ENCODE measurements at regions not wholly inside any gene's neighbourhood (a gene's known extent, or its start where the extent isn't known, plus 50 kb on each side); places are given as distances from the start of the nearest gene placed in this dataset.

DNA sequence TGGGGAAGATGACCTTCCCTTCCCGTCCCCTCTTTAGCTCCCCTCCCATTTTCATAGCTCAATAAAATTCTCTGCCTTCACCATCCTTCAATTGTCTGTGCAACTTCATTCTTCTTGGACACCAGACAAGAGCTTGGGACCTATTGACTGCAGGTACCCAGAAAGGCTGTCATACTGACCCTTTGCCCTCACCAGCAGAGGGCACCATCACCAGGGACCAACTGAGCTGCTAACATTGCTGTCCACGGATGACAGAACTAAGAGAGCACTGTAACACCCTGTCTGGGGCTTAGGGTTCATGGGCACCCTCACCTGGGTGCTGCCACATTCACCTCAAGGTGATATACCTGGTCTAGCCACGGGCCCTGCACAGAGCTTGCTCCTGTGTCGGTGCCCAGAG lies 141.3 kb upstream of the VCX3B start:
- TF ChIP-seq, protein P1, sequence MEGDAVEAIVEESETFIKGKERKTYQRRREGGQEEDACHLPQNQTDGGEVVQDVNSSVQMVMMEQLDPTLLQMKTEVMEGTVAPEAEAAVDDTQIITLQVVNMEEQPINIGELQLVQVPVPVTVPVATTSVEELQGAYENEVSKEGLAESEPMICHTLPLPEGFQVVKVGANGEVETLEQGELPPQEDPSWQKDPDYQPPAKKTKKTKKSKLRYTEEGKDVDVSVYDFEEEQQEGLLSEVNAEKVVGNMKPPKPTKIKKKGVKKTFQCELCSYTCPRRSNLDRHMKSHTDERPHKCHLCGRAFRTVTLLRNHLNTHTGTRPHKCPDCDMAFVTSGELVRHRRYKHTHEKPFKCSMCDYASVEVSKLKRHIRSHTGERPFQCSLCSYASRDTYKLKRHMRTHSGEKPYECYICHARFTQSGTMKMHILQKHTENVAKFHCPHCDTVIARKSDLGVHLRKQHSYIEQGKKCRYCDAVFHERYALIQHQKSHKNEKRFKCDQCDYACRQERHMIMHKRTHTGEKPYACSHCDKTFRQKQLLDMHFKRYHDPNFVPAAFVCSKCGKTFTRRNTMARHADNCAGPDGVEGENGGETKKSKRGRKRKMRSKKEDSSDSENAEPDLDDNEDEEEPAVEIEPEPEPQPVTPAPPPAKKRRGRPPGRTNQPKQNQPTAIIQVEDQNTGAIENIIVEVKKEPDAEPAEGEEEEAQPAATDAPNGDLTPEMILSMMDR (IDR thresholded peaks at IDR 0.05) = no peak
- no peak for TF ChIP-seq POLR2A (IDR thresholded peaks at IDR 0.05)
- H3K9me3 ChIP-seq = no peaks in the 10 kb centered on the region
- no peak overlapping the region for H3K27ac ChIP-seq
- WGBS, 2 donors = 97 to 100% methylated on average over 1 to 2 of the region's 4 CpGs
- H3K27me3 ChIP-seq = no peaks in the 10 kb centered on the region
- intact Hi-C loops (cut with DNase I) = no loop called here
- DNase-seq = no peak
- no peaks in the 10 kb centered on the region for H3K36me3 ChIP-seq
- H3K4me3 ChIP-seq (replicated peaks in 1 of 3) = no peak overlapping the region
- H3K4me1 ChIP-seq = no peaks in the 10 kb centered on the region

DNA sequence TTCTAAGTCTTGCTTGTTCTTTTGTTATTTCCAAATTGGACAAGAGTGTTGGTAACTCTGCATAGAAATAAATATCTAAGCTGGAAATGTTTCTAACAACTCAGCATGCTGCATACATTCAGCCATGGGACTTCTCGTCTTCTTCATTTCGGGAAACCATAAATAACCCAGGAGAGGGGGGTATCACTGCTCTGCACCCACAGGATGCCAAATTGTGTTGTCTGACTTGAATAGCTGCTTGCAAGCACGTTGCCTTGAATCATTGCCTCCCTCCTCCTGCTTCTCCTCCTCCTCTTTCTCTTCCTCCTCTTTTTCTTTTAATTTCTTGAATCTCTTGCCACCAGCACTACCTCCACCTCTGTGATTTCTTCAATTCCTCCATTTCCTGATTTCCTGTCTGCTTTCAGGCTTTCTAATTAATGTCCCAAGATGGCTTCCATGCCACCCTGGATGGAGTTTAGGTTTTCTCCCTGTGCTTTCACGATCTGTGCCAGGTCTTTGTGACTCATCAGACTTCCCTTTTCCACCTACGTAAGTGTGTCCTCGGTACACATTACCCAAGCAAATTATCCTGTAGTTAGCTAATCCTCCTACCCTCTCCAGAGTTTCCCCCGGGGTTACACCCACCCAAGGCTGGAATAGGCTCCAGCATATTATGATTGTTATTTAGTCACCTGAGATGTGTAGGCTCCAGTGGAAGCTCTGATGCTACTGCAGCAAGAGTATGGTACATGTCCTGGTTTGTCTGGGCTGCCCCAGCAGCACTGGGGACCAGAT lies 122.6 kb upstream of the VCX3B start:
- no peaks in the 10 kb centered on the region for H3K36me3 ChIP-seq
- intact Hi-C loops (cut with DNase I) = no loop called here
- no peaks in the 10 kb centered on the region for H3K4me1 ChIP-seq
- H3K27ac ChIP-seq = no peak overlapping the region
- H3K9me3 ChIP-seq = no peaks in the 10 kb centered on the region
- no peak overlapping the region for H3K4me3 ChIP-seq (replicated peaks in 1 of 3)
- no peaks in the 10 kb centered on the region for H3K27me3 ChIP-seq
- DNase-seq = no peak
- TF ChIP-seq POLR2A (IDR thresholded peaks at IDR 0.05) = no peak
- TF ChIP-seq, protein P1 (IDR thresholded peaks at IDR 0.05) = no peak
- 41 to 89% methylated on average over 7 of the region's 7 CpGs for WGBS, 2 donors

DNA sequence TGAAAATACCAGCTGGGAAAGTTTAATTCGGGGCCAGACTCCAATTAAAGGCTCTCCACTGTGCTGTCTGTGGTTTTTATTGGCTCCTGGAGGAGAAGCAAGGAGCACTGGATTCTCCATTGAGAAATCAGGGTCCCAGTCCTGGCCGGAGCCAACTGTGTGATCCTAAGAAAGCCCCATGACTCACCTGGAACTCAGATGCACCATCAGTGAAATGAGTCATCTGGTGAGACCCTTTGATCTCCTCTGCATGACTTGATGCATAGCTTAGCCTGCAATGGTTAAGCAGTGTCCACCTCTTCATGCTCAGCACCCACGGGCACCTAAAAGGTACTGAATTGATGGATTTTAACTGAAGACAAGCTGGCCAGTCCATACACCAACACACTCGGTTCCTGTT lies 119.2 kb upstream of the VCX3B start:
- no peaks in the 10 kb centered on the region for H3K27me3 ChIP-seq
- no peak for DNase-seq
- intact Hi-C loops (cut with DNase I) = no loop called here
- no peak for TF ChIP-seq POLR2A (IDR thresholded peaks at IDR 0.05)
- TF ChIP-seq, protein P1 (IDR thresholded peaks at IDR 0.05) = no peak
- WGBS, 2 donors = 60 to 89% methylated on average over 1 to 4 of the region's 4 CpGs
- H3K4me1 ChIP-seq = no peaks in the 10 kb centered on the region
- H3K36me3 ChIP-seq = no peaks in the 10 kb centered on the region
- H3K27ac ChIP-seq = no peak overlapping the region
- no peaks in the 10 kb centered on the region for H3K9me3 ChIP-seq
- no peak overlapping the region for H3K4me3 ChIP-seq (replicated peaks in 1 of 3)

DNA sequence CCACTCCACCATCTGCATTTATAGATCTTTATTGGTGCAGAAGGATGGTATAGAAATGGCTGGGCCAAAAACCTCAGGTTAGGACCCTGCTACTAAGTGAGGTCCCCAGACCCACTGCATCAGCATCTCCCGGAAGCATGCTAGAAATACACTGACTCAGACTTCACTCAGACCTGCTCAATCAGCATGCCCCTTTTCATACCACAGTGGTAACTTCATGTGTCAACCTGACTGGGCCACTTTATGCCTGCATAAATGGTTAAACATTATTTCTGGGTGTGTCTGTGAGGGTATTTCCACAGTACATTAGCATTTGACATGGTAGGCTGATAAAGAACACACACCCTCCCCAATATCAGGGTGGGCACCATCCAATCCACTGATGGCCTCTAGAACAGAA lies 118.6 kb upstream of the VCX3B start:
- Histone ChIP-seq H3K36me3 (no peaks in the 10 kb centered on the region), H3K27ac (no peak overlapping the region), H3K9me3 (no peaks in the 10 kb centered on the region), H3K27me3 (no peaks in the 10 kb centered on the region), H3K4me1 (no peaks in the 10 kb centered on the region), H3K4me3 (replicated peaks in 1 of 3) (no peak overlapping the region)
- no peak for DNase-seq
- intact Hi-C loops (cut with DNase I) = no loop called here
- TF ChIP-seq, protein P1 (IDR thresholded peaks at IDR 0.05) = no peak
- no peak for TF ChIP-seq POLR2A (IDR thresholded peaks at IDR 0.05)
- WGBS, 2 donors = 100% methylated on average over 1 of the region's 1 CpG; no CpG with 5 or more reads in 1 of the 2 donors

DNA sequence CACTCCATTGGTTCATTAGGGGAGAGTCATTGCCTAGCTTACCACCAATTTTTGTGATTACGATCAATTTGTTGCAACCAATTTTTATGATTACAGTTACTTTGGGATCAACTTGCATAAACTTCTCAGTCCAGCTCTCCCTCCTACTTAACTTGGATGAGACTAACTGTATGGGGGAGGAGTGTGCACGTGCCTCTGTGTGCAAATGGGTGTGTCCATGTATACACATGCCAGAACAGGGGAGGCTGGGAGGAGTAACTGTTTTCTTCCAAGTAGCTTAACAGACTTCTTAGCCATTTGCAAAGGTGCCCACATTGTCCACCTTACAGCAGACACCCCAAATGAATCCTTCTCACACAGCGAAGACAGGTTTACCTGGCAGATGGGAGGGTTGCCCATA lies 117.7 kb upstream of the VCX3B start:
- no peak overlapping the region for H3K27ac ChIP-seq
- no peaks in the 10 kb centered on the region for H3K9me3 ChIP-seq
- H3K36me3 ChIP-seq = no peaks in the 10 kb centered on the region
- H3K4me1 ChIP-seq = no peaks in the 10 kb centered on the region
- WGBS, 2 donors = 72% methylated on average over 3 of the region's 3 CpGs
- intact Hi-C loops (cut with DNase I) = no loop called here
- no peaks in the 10 kb centered on the region for H3K27me3 ChIP-seq
- no peak overlapping the region for H3K4me3 ChIP-seq (replicated peaks in 1 of 3)
- DNase-seq = no peak
- TF ChIP-seq POLR2A (IDR thresholded peaks at IDR 0.05) = no peak
- TF ChIP-seq, protein P1 (IDR thresholded peaks at IDR 0.05) = no peak
